ENCODE measurements at regions not wholly inside any gene's neighbourhood (a gene's known extent, or its start where the extent isn't known, plus 50 kb on each side); places are given as distances from the start of the nearest gene placed in this dataset.

DNA sequence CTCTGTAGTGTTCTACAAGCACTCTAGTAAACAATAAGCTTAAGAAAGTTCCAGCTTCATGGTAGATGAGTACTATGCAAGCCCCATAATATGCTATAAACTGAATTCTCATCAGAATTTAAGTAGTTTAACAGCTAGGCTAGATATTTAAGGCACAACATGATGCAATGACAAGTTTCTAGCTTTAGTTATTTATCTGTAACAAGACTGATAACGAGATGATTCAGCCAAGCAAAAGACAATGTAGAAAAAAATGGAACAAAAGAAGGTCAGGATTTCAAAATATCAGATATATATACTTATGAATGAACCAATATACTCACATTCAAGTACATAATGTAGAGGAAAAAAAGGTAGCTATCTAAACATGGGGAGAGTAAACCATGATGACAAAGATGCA lies 61.0 kb upstream of the RERGL start:
- TF ChIP-seq POLR2A (IDR thresholded peaks at IDR 0.05; ENCODE audit: low read length) (no peak), GATA1 (IDR thresholded peaks at IDR 0.05; ENCODE audit: low read depth, low read length) (no peak)

Measured in erythroblast (primary cell).